ENCODE measurements at regions not wholly inside any gene's neighbourhood (a gene's known extent, or its start where the extent isn't known, plus 50 kb on each side); places are given as distances from the start of the nearest gene placed in this dataset.

GRCh38 chr5:152912924-152913323, 507.8 kb upstream of the NMUR2 start:
- 44 to 67% methylated on average over 2 to 3 of the region's 4 CpGs for WGBS, 2 experiments (ENCODE audit: insufficient coverage in 2 of 2)
- Histone ChIP-seq H3K27ac (ENCODE audit: low read depth, low read length, severe bottlenecking) (no peak overlapping the region), H3K4me3 (ENCODE audit: extremely low read depth, insufficient read depth, low read length, poor library complexity, severe bottlenecking) (no peak overlapping the region), H3K9me3 (ENCODE audit: control insufficient read depth, low read length) (no peaks in the 10 kb centered on the region), H3K36me3 (ENCODE audit: control insufficient read depth, insufficient read depth, low read length) (no peaks in the 10 kb centered on the region), H3K4me1 (ENCODE audit: control insufficient read depth, insufficient read depth, low read length, poor library complexity, severe bottlenecking) (no peaks in the 10 kb centered on the region)

GRCh38 chr5:152932621-152933020, 527.5 kb upstream of the NMUR2 start:
- no peak overlapping the region for H3K27ac ChIP-seq (ENCODE audit: low read depth, low read length, severe bottlenecking)
- H3K4me3 ChIP-seq (ENCODE audit: extremely low read depth, insufficient read depth, low read length, poor library complexity, severe bottlenecking): no peak overlapping the region
- no peaks in the 10 kb centered on the region for H3K36me3 ChIP-seq (ENCODE audit: control insufficient read depth, insufficient read depth, low read length)
- no peaks in the 10 kb centered on the region for H3K4me1 ChIP-seq (ENCODE audit: control insufficient read depth, insufficient read depth, low read length, poor library complexity, severe bottlenecking)
- H3K9me3 ChIP-seq (ENCODE audit: control insufficient read depth, low read length): no peaks in the 10 kb centered on the region

- Histone ChIP-seq H3K9me3 (ENCODE audit: control insufficient read depth, low read length) (no peaks in the 10 kb centered on the region), H3K4me3 (ENCODE audit: extremely low read depth, insufficient read depth, low read length, poor library complexity, severe bottlenecking) (no peak overlapping the region), H3K4me1 (ENCODE audit: control insufficient read depth, insufficient read depth, low read length, poor library complexity, severe bottlenecking) (no peaks in the 10 kb centered on the region), H3K36me3 (ENCODE audit: control insufficient read depth, insufficient read depth, low read length) (no peaks in the 10 kb centered on the region), H3K27ac (ENCODE audit: low read depth, low read length, severe bottlenecking) (no peak overlapping the region)
- WGBS, 2 experiments (ENCODE audit: insufficient coverage in 2 of 2): 50 to 86% methylated on average over 2 of the region's 2 CpGs
Measured at GRCh38 chr5:152933056-152933455, 528.0 kb upstream of the NMUR2 start.

DNA sequence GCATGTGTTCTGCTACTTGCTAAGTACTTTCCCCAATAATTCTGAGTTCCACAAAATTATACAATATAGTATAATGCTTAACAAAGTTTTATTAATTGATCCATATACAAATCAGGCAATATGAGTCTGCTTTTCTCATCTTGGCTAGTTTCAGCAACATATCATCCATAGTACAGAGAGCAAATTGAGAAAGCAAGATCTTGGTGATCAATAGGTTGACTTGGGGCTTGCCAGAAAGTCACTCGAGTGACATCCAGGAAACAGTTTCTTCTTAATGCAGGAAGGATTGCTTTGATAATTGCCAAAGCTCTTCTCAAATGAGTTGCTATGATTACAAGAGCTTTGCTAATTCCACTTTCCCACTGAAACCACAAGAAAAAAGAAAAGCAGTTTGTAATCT, 533.6 kb upstream of the NMUR2 start:
- WGBS, 2 experiments (ENCODE audit: insufficient coverage in 2 of 2): 90% methylated on average over 1 of the region's 1 CpG; no CpG with 5 or more reads in 1 of the 2 experiments

GRCh38 chr5:152942633-152943336, 537.7 kb upstream of the NMUR2 start:
- 50 to 79% methylated on average over 2 to 4 of the region's 5 CpGs for WGBS, 2 experiments (ENCODE audit: insufficient coverage in 2 of 2)
- H3K4me1 ChIP-seq (ENCODE audit: control insufficient read depth, insufficient read depth, low read length, poor library complexity, severe bottlenecking): no peaks in the 10 kb centered on the region
- H3K36me3 ChIP-seq (ENCODE audit: control insufficient read depth, insufficient read depth, low read length): no peaks in the 10 kb centered on the region
- no peak overlapping the region for H3K27ac ChIP-seq (ENCODE audit: low read depth, low read length, severe bottlenecking)
- no peaks in the 10 kb centered on the region for H3K9me3 ChIP-seq (ENCODE audit: control insufficient read depth, low read length)
- no peak overlapping the region for H3K4me3 ChIP-seq (ENCODE audit: extremely low read depth, insufficient read depth, low read length, poor library complexity, severe bottlenecking)

More for the DNA sequence above, 533.6 kb upstream of the NMUR2 start:
- Histone ChIP-seq H3K36me3 (ENCODE audit: control insufficient read depth, insufficient read depth, low read length) (no peaks in the 10 kb centered on the region), H3K27ac (ENCODE audit: low read depth, low read length, severe bottlenecking) (no peak overlapping the region), H3K4me1 (ENCODE audit: control insufficient read depth, insufficient read depth, low read length, poor library complexity, severe bottlenecking) (no peaks in the 10 kb centered on the region), H3K9me3 (ENCODE audit: control insufficient read depth, low read length) (no peaks in the 10 kb centered on the region), H3K4me3 (ENCODE audit: extremely low read depth, insufficient read depth, low read length, poor library complexity, severe bottlenecking) (no peak overlapping the region)

DNA sequence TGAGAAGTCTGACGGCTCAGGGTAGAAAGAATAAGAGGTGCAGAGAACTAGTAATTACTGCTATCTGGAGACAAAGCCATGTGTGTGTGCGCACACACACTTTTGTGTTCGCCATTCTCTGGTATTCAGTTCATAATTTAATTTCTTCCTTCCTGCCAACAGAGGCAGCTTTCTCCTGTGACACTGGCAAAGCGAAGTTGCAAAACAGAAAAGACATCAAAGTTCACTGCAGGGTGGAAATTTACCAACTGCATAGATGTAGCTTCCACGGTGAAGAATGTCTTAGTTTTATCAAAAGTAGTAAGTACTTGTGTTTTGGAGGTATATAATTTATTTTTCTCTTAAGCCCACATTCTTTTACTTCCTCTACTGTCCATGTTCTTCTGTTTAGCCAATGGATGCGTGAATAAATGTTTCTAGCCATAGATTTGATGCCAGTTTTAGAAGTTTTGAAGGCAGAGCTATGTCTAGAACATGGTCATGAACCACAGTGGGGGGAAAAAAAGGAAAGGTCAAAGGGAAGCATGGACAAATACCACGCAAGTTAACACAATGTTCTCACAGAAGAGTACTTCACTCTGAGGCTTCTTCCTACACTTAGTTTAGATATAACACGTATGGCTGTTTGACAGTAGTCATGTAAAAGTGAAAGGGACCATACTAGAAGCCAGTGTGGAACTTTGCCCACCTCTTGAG, 536.5 kb upstream of the GRIA1 start:
- H3K4me3 ChIP-seq (ENCODE audit: extremely low read depth, insufficient read depth, low read length, poor library complexity, severe bottlenecking): no peak overlapping the region
- WGBS, 2 experiments (ENCODE audit: insufficient coverage in 2 of 2): 80 to 100% methylated on average over 2 to 3 of the region's 8 CpGs

DNA sequence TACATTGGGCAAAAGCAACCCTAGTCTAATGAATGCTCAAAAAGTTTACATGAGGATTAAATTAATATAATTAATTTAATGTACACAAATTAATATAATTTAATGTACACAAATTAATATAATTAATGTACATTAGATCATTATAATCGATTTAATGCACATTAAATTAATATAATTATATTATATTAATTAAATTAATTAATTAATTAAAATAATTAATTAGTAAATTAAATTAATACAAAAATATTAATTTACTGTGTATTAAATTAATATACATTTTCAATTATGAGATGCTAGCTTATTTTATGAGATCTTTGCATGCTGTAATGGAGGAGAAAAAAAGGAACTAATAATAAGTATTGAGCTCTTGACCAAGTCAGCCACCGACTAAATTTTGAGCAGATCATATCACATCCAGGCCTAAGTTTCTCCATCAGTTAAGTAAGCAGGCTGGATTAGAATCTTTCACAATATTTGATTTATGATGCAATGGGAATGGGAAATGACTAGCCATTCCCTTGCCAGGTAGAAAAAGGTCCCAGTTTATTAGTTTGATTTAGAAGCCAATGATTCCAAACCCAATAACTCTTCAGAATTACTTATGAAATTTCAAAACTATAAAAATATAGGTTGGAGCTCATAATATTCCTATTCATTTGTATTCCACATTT, 533.4 kb upstream of the GRIA1 start:
- no CpG with 5 or more reads among the region's 2 CpGs for WGBS, 2 experiments (ENCODE audit: insufficient coverage in 2 of 2)
- Histone ChIP-seq H3K36me3 (ENCODE audit: control insufficient read depth, insufficient read depth, low read length) (no peaks in the 10 kb centered on the region), H3K9me3 (ENCODE audit: control insufficient read depth, low read length) (no peaks in the 10 kb centered on the region), H3K4me3 (ENCODE audit: extremely low read depth, insufficient read depth, low read length, poor library complexity, severe bottlenecking) (no peak overlapping the region), H3K27ac (ENCODE audit: low read depth, low read length, severe bottlenecking) (no peak overlapping the region), H3K4me1 (ENCODE audit: control insufficient read depth, insufficient read depth, low read length, poor library complexity, severe bottlenecking) (no peaks in the 10 kb centered on the region)

More for the DNA sequence above, 536.5 kb upstream of the GRIA1 start:
- Histone ChIP-seq H3K27ac (ENCODE audit: low read depth, low read length, severe bottlenecking) (no peak overlapping the region), H3K4me1 (ENCODE audit: control insufficient read depth, insufficient read depth, low read length, poor library complexity, severe bottlenecking) (no peaks in the 10 kb centered on the region), H3K36me3 (ENCODE audit: control insufficient read depth, insufficient read depth, low read length) (no peaks in the 10 kb centered on the region), H3K9me3 (ENCODE audit: control insufficient read depth, low read length) (no peaks in the 10 kb centered on the region)

DNA sequence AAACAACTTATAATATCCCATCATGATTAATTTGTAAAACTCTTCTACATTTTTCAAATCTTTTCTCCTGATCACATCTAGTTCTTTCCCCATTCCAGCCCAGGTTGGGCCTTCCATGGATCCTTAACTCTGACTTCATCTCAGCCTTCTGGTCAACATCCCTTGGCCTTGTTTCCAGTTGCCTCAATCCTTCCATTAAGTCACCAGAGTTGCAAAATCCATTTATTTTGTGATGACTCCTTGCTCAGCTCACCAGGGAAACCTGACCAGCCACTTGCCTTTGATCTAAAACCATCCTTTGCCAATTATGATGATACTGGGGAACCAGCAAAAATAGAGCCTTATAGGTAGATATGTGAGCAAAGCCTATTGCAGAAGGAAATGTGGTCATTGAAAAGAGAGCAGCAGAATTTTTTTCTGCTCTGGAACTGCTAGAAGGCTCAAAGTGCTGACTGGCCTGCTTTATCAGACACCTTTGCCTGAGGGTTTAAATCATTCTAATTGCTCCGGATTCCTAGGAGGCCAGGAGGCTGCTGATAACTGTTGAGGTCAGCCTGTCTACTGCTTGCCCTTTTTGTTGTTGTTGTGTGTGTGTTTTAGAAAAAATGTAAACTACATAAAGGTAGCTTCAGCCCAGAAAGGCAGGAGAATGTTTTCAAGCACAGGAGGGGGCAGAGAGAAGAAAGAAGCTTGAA, 512.2 kb upstream of the GRIA1 start:
- no peak overlapping the region for H3K27ac ChIP-seq (ENCODE audit: low read depth, low read length, severe bottlenecking)
- 50 to 80% methylated on average over 1 of the region's 1 CpG for WGBS, 2 experiments (ENCODE audit: insufficient coverage in 2 of 2)
- H3K36me3 ChIP-seq (ENCODE audit: control insufficient read depth, insufficient read depth, low read length): no peaks in the 10 kb centered on the region
- H3K9me3 ChIP-seq (ENCODE audit: control insufficient read depth, low read length): peaks cover 5% of the 10 kb centered on the region
- no peak overlapping the region for H3K4me3 ChIP-seq (ENCODE audit: extremely low read depth, insufficient read depth, low read length, poor library complexity, severe bottlenecking)
- H3K4me1 ChIP-seq (ENCODE audit: control insufficient read depth, insufficient read depth, low read length, poor library complexity, severe bottlenecking): no peaks in the 10 kb centered on the region

- Histone ChIP-seq H3K9me3 (ENCODE audit: control insufficient read depth, low read length) (no peaks in the 10 kb centered on the region), H3K4me3 (ENCODE audit: extremely low read depth, insufficient read depth, low read length, poor library complexity, severe bottlenecking) (no peak overlapping the region), H3K4me1 (ENCODE audit: control insufficient read depth, insufficient read depth, low read length, poor library complexity, severe bottlenecking) (no peaks in the 10 kb centered on the region), H3K27ac (ENCODE audit: low read depth, low read length, severe bottlenecking) (no peak overlapping the region), H3K36me3 (ENCODE audit: control insufficient read depth, insufficient read depth, low read length) (no peaks in the 10 kb centered on the region)
- WGBS, 2 experiments (ENCODE audit: insufficient coverage in 2 of 2): no CpG with 5 or more reads among the region's 1 CpG
Measured at GRCh38 chr5:152987131-152987530, 503.3 kb upstream of the GRIA1 start.

DNA sequence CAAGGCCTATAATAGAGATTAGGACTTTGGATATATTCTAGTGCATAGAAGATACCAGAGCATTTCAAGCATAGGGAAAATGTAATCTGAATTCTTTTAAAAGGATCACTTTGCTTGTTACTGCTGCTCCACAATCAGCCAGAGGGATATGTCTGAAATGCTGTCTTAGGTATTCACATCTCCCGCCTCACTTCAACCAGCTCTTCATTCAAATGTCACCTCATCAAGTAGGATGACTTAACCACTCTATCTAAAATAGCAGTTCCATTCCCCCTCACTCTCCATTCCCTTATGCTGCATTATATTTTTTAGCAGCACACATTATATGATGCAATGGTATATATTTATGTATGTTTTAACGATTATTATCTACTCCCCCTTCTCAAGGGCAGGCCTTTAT, 500.3 kb upstream of the GRIA1 start:
- no peaks in the 10 kb centered on the region for H3K36me3 ChIP-seq (ENCODE audit: control insufficient read depth, insufficient read depth, low read length)
- no peaks in the 10 kb centered on the region for H3K4me1 ChIP-seq (ENCODE audit: control insufficient read depth, insufficient read depth, low read length, poor library complexity, severe bottlenecking)
- no peaks in the 10 kb centered on the region for H3K9me3 ChIP-seq (ENCODE audit: control insufficient read depth, low read length)
- no peak overlapping the region for H3K4me3 ChIP-seq (ENCODE audit: extremely low read depth, insufficient read depth, low read length, poor library complexity, severe bottlenecking)
- 100% methylated on average over 1 of the region's 2 CpGs; no CpG with 5 or more reads in 1 of the 2 experiments for WGBS, 2 experiments (ENCODE audit: insufficient coverage in 2 of 2)
- no peak overlapping the region for H3K27ac ChIP-seq (ENCODE audit: low read depth, low read length, severe bottlenecking)
